ENCODE measurements at regions not wholly inside any gene's neighbourhood (a gene's known extent, or its start where the extent isn't known, plus 50 kb on each side); places are given as distances from the start of the nearest gene placed in this dataset.

- no peak for TF ChIP-seq CBX8 (IDR thresholded peaks at IDR 0.05; ENCODE audit: borderline replicate concordance, extremely low read depth, low read depth, low read length, poor library complexity, severe bottlenecking)
- TF ChIP-seq MGA (IDR thresholded peaks at IDR 0.05), result no peak
- TF ChIP-seq CSDE1 (IDR thresholded peaks at IDR 0.05), result peak in 1 of 2 experiments; percentile 14; a peak in 1 of 4 replicates
- TF ChIP-seq ELK1 (CRISPR knock-in tag; IDR thresholded peaks at IDR 0.05), result no peak
- TF ChIP-seq, protein P1, sequence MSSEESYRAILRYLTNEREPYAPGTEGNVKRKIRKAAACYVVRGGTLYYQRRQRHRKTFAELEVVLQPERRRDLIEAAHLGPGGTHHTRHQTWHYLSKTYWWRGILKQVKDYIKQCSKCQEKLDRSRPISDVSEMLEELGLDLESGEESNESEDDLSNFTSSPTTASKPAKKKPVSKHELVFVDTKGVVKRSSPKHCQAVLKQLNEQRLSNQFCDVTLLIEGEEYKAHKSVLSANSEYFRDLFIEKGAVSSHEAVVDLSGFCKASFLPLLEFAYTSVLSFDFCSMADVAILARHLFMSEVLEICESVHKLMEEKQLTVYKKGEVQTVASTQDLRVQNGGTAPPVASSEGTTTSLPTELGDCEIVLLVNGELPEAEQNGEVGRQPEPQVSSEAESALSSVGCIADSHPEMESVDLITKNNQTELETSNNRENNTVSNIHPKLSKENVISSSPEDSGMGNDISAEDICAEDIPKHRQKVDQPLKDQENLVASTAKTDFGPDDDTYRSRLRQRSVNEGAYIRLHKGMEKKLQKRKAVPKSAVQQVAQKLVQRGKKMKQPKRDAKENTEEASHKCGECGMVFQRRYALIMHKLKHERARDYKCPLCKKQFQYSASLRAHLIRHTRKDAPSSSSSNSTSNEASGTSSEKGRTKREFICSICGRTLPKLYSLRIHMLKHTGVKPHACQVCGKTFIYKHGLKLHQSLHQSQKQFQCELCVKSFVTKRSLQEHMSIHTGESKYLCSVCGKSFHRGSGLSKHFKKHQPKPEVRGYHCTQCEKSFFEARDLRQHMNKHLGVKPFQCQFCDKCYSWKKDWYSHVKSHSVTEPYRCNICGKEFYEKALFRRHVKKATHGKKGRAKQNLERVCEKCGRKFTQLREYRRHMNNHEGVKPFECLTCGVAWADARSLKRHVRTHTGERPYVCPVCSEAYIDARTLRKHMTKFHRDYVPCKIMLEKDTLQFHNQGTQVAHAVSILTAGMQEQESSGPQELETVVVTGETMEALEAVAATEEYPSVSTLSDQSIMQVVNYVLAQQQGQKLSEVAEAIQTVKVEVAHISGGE (CRISPR knock-in tag; IDR thresholded peaks at IDR 0.05), result no peak; a peak in 1 of 6 replicates
- TF ChIP-seq E2F1 (CRISPR knock-in tag; IDR thresholded peaks at IDR 0.05), result peak; percentile 69; the same call in 1 of the 2 replicates
- TF ChIP-seq BACH1 (tag; IDR thresholded peaks at IDR 0.05), result no peak
- peak; percentile 54 for TF ChIP-seq RBBP5 (IDR thresholded peaks at IDR 0.05; ENCODE audit: borderline replicate concordance, insufficient read depth, low read length, poor library complexity, severe bottlenecking)
Observed at GRCh38 chr6:95518630-95519227, 58.6 kb upstream of the MANEA start (continued).
